Ecto neural progenitor cell (in vitro differentiated cells): ENCODE measurements at regions not wholly inside any gene's neighbourhood (a gene's known extent, or its start where the extent isn't known, plus 50 kb on each side); places are given as distances from the start of the nearest gene placed in this dataset.
A peak's percentile ranks its signal among the peaks of the same experiment; 100 is the strongest.

Experiments
- DNase-seq: peaks from one replicate; pipeline ENCODE4 v3.0.0-alpha.2; 2018; ENCODE audit warnings: low spot score

- no peak for DNase-seq
Observed at GRCh38 chr2:2993172-2993692, 384.4 kb downstream of the EIPR1 start.

- no peak for DNase-seq
Observed at GRCh38 chr2:2992634-2993033, 385.0 kb downstream of the EIPR1 start.

GRCh38 chr2:2985020-2985419 lies 392.6 kb downstream of the EIPR1 start:
- DNase-seq: no peak

GRCh38 chr2:2981000-2981399 lies 396.6 kb downstream of the EIPR1 start:
- DNase-seq: no peak

- DNase-seq: no peak
Observed at GRCh38 chr2:2974982-2975381, 402.6 kb downstream of the EIPR1 start.

GRCh38 chr2:2960441-2961133 lies 417.0 kb downstream of the EIPR1 start:
- no peak for DNase-seq

- DNase-seq: no peak
Observed at GRCh38 chr2:2950403-2950952, 427.1 kb downstream of the EIPR1 start.

GRCh38 chr2:2947406-2947805 lies 430.2 kb downstream of the EIPR1 start:
- DNase-seq: no peak

GRCh38 chr2:2942906-2943305 lies 434.7 kb downstream of the EIPR1 start:
- no peak for DNase-seq

- no peak for DNase-seq
Observed at GRCh38 chr2:2942225-2942624, 435.4 kb downstream of the EIPR1 start.

- DNase-seq: peak; percentile 37
Observed at GRCh38 chr2:2941205-2941604, 436.4 kb downstream of the EIPR1 start.

- DNase-seq: no peak
Observed at GRCh38 chr2:2940702-2941101, 436.9 kb downstream of the EIPR1 start.

GRCh38 chr2:2940061-2940460 lies 437.6 kb downstream of the EIPR1 start:
- DNase-seq: no peak

- no peak for DNase-seq
Observed at GRCh38 chr2:2939078-2939795, 438.4 kb downstream of the EIPR1 start.

- DNase-seq: no peak
Observed at GRCh38 chr2:2938481-2938880, 439.1 kb downstream of the EIPR1 start.

- DNase-seq: no peak
Observed at GRCh38 chr2:2935445-2936149, 442.0 kb downstream of the EIPR1 start.

- peak; percentile 82 for DNase-seq
Observed at GRCh38 chr2:2933426-2933825, 444.2 kb downstream of the EIPR1 start.

GRCh38 chr2:2932692-2933305 lies 444.8 kb downstream of the EIPR1 start:
- DNase-seq: peak; percentile 32

- DNase-seq: peak; percentile 17
Observed at GRCh38 chr2:2932189-2932588, 445.4 kb downstream of the EIPR1 start.

GRCh38 chr2:2931318-2932075 lies 446.1 kb downstream of the EIPR1 start:
- DNase-seq: peak; percentile 10

GRCh38 chr2:2930841-2931240 lies 446.8 kb downstream of the EIPR1 start:
- no peak for DNase-seq

GRCh38 chr2:2926858-2927175 lies 450.8 kb downstream of the EIPR1 start:
- no peak for DNase-seq
